ENCODE measurements at regions not wholly inside any gene's neighbourhood (a gene's known extent, or its start where the extent isn't known, plus 50 kb on each side); places are given as distances from the start of the nearest gene placed in this dataset.

GRCh38 chr6:93785694-93786030, 366.3 kb upstream of the EPHA7 start:
- intact Hi-C loops (cut with micrococcal nuclease), result no loop called here
- ChIA-PET CTCF (no interaction called here), RAD21 (ENCODE audit: low non-redundant PET in 1 of 2, low total read pairs in 2 of 2, uncharacterized antibody in 2 of 2, unreplicated experiment in 2 of 2) (no interaction called here), POLR2A (no interaction called here)
- no peaks in the 10 kb centered on the region for H3K79me2 ChIP-seq (ENCODE audit: insufficient read depth, low read length)
- no peak overlapping the region for H3K4me2 ChIP-seq (ENCODE audit: low read length)
- H3K27ac ChIP-seq (ENCODE audit: low read depth, low read length), result no peak overlapping the region
- H4K20me1 ChIP-seq (ENCODE audit: insufficient read depth), result no peaks in the 10 kb centered on the region
- no peak overlapping the region for H3K9ac ChIP-seq (ENCODE audit: low read length)
- no peak overlapping the region for H3K4me3 ChIP-seq (replicated peaks in 1 of 2; ENCODE audit: low read depth in 1 of 2, low read length in 2 of 2)
- TF ChIP-seq ATF3 (IDR thresholded peaks at IDR 0.05), result no peak
- TF ChIP-seq MAX (IDR thresholded peaks at IDR 0.05), result no peak
- no peak for TF ChIP-seq SP1 (IDR thresholded peaks at IDR 0.05; ENCODE audit: low read depth)
- DNase-seq (ENCODE audit: low read depth, low spot score), result no peak
- BruUV-seq (replicated peaks), result no TSS peak
- no peak overlapping the region for H2AFZ ChIP-seq (ENCODE audit: low read depth, low read length, poor library complexity, severe bottlenecking)
- H3K4me1 ChIP-seq (ENCODE audit: control insufficient read depth in 1 of 2, insufficient read depth in 2 of 2, low read length in 2 of 2), result no peaks in the 10 kb centered on the region
- ATAC-seq, result no peak
- no peaks in the 10 kb centered on the region for H3K36me3 ChIP-seq (ENCODE audit: control insufficient read depth in 1 of 2, insufficient read depth in 2 of 2, low read length in 2 of 2)
- H3K9me2 ChIP-seq (ENCODE audit: insufficient read depth), result no peaks in the 10 kb centered on the region
- H3K27me3 ChIP-seq (ENCODE audit: insufficient read depth, low read length), result no peaks in the 10 kb centered on the region
- peaks cover 3 to 8% of the 10 kb centered on the region in 2 experiments; a peak in 2 of 4 replicates for H3K9me3 ChIP-seq (ENCODE audit: control insufficient read depth in 1 of 2, insufficient read depth in 1 of 2, low read depth in 1 of 2, low read length in 2 of 2)

GRCh38 chr6:93784794-93785693, 365.7 kb upstream of the EPHA7 start:
- DNase-seq (ENCODE audit: low read depth, low spot score), result no peak
- no peaks in the 10 kb centered on the region for H3K36me3 ChIP-seq (ENCODE audit: control insufficient read depth in 1 of 2, insufficient read depth in 2 of 2, low read length in 2 of 2)
- ChIA-PET RAD21 (ENCODE audit: low non-redundant PET in 1 of 2, low total read pairs in 2 of 2, uncharacterized antibody in 2 of 2, unreplicated experiment in 2 of 2) (no interaction called here), POLR2A (no interaction called here), CTCF (no interaction called here)
- H4K20me1 ChIP-seq (ENCODE audit: insufficient read depth), result no peaks in the 10 kb centered on the region
- H3K4me1 ChIP-seq (ENCODE audit: control insufficient read depth in 1 of 2, insufficient read depth in 2 of 2, low read length in 2 of 2), result no peaks in the 10 kb centered on the region
- TF ChIP-seq EGR1 (IDR thresholded peaks at IDR 0.05; ENCODE audit: low read depth) (no peak), EZH2 (IDR thresholded peaks at IDR 0.05) (no peak), ZFX (IDR thresholded peaks at IDR 0.05) (no peak), ZBTB33 (IDR thresholded peaks at IDR 0.05; ENCODE audit: extremely low read depth, insufficient replicate concordance, low read length) (no peak), SP1 (IDR thresholded peaks at IDR 0.05; ENCODE audit: low read depth) (no peak), POLR2A (IDR thresholded peaks at IDR 0.05; ENCODE audit: borderline replicate concordance, extremely low read depth, insufficient read depth, insufficient read length) (no peak), FOSL1 (IDR thresholded peaks at IDR 0.05; ENCODE audit: low read depth) (no peak), ATF3 (IDR thresholded peaks at IDR 0.05) (no peak), CEBPB (IDR thresholded peaks at IDR 0.05; ENCODE audit: low read depth) (no peak), TCF7L2 (IDR thresholded peaks at IDR 0.05; ENCODE audit: borderline replicate concordance, extremely low read depth, insufficient read depth, insufficient read length) (no peak)
- no peaks in the 10 kb centered on the region for H3K27me3 ChIP-seq (ENCODE audit: insufficient read depth, low read length)
- no peak overlapping the region for H3K27ac ChIP-seq (ENCODE audit: low read depth, low read length)
- peaks cover 3 to 8% of the 10 kb centered on the region in 2 experiments; a peak in 2 of 4 replicates for H3K9me3 ChIP-seq (ENCODE audit: control insufficient read depth in 1 of 2, insufficient read depth in 1 of 2, low read depth in 1 of 2, low read length in 2 of 2)
- no peak overlapping the region for H3K4me3 ChIP-seq (replicated peaks in 1 of 2; ENCODE audit: low read depth in 1 of 2, low read length in 2 of 2)
- no peaks in the 10 kb centered on the region for H3K9me2 ChIP-seq (ENCODE audit: insufficient read depth)
- H3K9ac ChIP-seq (ENCODE audit: low read length), result no peak overlapping the region
- no peak overlapping the region for H3K4me2 ChIP-seq (ENCODE audit: low read length)
- BruUV-seq (replicated peaks), result no TSS peak
- no peak for ATAC-seq
- H2AFZ ChIP-seq (ENCODE audit: low read depth, low read length, poor library complexity, severe bottlenecking), result no peak overlapping the region
- no peaks in the 10 kb centered on the region for H3K79me2 ChIP-seq (ENCODE audit: insufficient read depth, low read length)
- intact Hi-C loops (cut with micrococcal nuclease), result no loop called here

All from HCT116 (cell line).